AG09319 (cell line): ENCODE measurements at regions not wholly inside any gene's neighbourhood (a gene's known extent, or its start where the extent isn't known, plus 50 kb on each side); places are given as distances from the start of the nearest gene placed in this dataset.
"Not testable (repeated sequence)": the region's sequence is repeated elsewhere in the genome, so short reads cannot be mapped to it uniquely, and the experiment has no call there.

Experiments used
- DNase-seq: peaks from one replicate; pipeline ENCODE4 v3.0.0-alpha.2; 2010; ENCODE audit warnings: low read depth; ENCODE audit errors: extremely low read depth
- TF ChIP-seq, protein P1 (sequence below): IDR thresholded peaks from 2 replicates; pipeline ENCODE4 v1.5.1; 2011; ENCODE audit warnings: low read depth, mild to moderate bottlenecking, inconsistent platforms, low read length, moderate library complexity

DNA sequence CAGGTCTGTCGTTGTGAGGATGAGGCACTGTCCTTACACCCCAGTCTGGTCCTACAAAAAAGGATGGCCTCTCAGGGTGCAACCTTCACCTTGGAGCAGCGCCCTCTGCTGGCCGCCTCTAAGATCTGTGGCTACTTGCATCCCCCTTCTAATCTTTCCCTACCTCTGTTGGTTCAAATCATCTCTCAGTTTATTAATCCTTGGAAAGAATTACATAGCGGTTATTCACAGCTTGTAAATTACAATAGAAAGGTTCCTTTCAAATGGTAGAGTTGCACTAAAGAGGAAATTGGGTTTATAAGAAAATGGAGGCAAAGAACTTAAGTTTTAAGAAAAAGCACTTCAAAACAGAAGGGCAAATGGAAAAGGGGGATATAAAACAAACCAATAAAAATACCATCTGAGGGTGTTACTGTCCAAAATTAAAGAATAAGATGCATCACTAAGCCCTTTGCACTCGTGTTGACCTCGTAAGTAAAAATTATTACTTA, 102.0 kb upstream of the PLEKHM1 start:
- DNase-seq = not testable (repeated sequence)
- TF ChIP-seq, protein P1, sequence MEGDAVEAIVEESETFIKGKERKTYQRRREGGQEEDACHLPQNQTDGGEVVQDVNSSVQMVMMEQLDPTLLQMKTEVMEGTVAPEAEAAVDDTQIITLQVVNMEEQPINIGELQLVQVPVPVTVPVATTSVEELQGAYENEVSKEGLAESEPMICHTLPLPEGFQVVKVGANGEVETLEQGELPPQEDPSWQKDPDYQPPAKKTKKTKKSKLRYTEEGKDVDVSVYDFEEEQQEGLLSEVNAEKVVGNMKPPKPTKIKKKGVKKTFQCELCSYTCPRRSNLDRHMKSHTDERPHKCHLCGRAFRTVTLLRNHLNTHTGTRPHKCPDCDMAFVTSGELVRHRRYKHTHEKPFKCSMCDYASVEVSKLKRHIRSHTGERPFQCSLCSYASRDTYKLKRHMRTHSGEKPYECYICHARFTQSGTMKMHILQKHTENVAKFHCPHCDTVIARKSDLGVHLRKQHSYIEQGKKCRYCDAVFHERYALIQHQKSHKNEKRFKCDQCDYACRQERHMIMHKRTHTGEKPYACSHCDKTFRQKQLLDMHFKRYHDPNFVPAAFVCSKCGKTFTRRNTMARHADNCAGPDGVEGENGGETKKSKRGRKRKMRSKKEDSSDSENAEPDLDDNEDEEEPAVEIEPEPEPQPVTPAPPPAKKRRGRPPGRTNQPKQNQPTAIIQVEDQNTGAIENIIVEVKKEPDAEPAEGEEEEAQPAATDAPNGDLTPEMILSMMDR = peak; percentile 62

DNA sequence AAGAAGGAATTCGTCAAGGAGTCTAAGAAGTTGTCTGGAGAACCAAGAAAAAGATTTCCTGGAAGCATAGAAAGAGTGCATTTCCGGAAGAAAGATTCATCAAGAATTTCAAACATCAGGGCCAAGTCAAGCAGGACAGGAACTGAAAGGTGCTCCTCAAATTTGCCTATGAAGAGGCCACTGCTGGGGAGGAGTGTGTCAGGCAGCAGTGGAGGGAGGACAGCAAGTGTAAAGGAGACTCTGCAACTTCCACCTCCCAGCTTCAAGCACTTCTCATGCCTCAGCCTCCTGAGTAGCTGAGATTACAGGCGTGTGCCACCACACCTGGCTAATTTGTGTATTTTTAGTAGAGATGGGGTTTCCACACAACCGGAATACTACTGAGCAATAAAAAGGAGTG, 105.8 kb upstream of the PLEKHM1 start:
- not testable (repeated sequence) for DNase-seq

DNA sequence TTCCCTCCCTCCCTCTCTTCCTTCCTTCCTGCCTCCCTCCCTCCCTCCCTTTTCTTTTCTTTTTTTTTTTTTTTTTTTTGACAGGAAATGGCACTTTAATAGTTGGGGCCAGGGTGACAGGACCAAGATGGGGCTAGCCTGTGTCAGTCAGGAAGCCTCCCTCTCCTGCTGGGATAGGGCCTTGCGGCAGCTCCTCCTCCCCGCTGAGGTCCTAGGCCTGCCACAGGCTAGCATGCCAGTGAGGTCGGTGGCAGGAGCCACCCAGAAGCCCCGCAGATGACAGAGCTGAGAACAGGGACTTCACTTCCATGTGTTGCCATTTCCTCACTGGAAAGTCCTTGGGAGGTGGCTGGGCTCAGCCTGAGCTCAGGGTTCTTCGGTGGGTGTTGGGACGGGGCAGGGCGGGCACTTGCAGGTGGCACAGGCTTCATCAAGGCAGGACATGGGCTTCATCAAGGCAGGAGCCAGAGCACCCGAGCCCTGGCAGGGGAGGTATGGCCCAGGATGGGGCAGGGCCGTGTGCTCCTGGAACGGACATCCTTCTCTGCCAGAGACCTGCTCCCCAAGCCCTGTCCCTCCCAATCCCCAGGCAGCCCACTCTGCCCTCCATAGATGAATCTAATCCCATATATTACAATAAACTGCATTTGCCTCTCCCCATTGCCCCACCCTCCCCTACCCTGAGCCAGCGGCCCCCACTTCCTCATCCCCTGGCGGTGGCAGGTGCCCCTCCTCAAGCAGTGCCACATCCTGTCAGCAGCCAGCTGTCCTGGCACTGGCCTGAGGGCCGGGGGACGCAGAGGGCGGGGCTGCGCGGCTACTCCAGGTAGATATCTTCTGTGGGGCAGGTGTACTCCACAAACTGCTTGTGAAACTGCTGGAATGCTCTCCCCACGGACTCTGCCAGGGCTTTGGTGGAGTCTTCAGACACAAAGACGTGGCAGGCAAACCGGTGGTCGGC, 109.8 kb upstream of the PLEKHM1 start:
- DNase-seq = not testable (repeated sequence)

DNA sequence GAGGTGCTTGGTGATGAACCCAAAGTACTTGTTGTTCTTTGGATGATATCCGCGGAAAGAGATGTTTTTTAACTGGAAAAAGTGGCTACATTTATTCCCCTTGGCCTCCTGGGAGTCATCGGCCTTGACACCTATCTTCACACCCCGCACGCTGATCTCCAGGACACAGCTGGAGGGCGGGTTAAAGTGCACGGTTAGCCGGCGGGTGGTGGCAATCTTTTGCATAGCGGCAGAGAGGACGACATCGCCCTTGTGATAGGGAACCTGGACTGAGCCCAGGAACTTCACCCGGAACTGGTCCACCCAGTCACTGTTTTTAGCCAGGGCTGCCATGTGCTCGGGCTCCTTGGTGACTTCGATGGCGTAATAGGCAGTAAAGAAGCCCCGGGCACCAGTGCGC, 110.5 kb upstream of the PLEKHM1 start:
- DNase-seq = not testable (repeated sequence)

DNA sequence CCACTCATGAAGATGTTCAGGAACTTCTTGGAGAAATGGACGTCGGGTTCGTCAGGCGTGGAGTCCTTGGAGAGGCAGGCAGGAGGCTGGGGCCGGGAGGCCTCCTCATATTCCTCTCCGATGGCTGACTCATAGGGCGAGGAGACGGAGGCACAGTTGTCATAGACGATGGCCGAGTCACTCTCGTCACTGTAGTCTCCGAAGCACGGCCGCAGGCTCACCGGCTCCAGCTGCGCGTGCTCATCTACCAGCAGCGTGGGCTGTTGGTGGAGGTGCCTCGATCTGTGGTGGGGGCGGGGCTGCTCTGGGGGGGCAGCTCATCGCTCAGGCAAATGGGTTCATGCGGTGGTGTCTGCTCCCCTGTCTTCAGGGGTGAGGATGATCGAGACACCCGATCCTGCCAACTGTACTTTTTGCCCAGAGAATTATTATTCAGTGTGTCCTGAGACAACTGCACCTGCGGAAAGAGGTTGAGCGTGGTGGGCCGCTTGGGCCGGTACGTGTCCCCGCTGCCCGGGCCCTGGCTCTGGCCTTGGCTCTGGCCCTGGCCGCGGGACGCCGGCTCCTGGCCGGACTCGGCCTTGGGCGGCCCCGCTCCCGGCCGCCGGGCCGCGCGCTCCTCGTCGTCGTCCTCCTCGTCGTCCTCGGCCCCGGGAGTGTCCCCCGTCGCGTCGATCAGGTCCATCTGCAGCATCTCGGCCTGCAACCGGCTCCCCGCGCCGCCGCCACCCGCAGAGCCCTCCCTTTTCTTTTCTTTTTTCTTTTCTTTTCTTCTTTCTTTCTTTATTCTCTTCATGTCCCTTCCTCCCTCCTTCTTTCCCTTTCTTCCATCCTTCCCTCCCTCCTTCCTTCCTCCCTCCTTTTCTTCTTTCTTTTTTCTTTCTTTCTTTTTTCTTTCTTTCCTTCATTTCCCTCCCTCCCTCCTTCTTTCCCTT, 111.4 kb upstream of the PLEKHM1 start:
- DNase-seq = not testable (repeated sequence)

DNA sequence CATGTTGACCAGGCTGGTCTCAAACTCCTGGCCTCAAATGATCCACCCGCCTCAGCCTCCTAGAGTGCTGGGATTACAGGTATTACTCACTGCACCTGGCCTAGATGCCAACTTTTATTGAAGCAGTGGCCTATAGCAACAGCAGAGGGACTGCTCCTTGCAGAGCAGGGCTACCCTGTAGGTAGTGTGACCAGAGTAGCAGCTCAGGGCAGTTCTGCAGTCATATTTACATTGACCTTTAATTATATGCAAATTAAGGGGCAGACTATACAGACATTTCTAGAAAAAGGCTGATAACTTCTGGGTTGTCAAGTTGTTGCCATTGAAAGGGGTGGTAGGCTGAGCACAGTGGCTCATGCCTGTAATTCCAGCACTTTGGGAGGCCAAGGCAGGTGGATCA, 115.2 kb upstream of the PLEKHM1 start:
- DNase-seq = not testable (repeated sequence)

DNA sequence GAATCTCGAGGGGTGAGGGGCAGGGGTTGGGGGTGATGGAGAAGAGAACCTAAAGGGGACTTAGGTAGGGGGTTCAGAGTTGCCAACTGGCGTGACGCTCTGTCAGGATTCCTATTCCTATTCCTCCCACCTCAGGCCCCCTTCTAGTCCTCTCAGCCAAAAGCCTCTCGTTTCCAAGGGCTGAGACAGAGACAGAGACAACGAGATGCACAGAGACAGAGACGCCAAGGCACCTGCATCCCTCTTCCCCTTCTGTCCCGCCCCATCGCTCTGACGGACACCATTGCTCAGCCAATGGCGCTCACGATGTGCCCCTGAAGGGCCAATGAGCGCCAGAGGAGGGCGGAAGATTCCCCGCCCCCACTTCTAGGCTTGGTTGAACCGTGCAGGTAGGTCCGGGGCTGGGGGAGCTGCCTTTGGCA, 129.5 kb upstream of the PLEKHM1 start:
- not testable (repeated sequence) for DNase-seq

DNA sequence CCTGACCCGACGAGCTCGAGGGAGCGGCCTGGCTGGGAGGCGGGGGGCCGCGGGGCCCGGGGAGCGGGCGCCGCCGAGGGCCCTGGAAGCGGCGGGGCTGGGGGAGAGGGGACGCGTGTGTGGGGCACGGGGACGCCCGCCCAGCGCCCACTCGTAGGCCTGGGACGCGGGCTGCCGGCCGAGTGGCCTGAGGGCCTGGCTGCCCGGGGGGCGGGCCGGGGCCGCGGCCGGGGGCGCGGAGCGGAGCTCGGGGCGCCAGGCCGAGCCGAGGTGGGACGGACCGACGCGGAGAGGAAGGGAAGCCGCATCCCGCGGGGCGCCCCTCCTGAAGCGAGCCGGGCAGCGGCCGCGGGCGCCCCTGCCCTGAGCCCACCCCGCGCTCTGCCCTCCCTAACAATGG, 129.9 kb upstream of the PLEKHM1 start:
- DNase-seq = not testable (repeated sequence)

DNA sequence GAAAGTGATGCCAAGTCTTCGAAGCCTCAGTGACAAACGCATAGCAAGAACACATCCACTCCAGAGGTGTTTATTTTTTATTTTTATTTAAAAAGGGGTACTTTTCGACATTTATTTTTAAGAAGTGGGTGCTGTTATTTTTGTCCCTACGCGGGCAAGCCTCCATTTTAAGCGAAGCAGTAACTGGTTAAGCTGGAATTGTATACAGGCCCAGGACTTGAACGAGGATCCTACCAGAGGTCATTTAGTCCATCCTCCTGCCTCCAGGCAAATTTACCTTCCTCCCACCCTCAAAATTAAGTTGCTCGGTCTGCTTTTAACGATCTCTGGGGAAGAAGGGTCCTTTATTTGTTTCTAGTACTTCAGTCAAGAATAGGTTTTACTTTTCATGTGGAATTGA, 130.6 kb upstream of the PLEKHM1 start:
- not testable (repeated sequence) for DNase-seq

DNA sequence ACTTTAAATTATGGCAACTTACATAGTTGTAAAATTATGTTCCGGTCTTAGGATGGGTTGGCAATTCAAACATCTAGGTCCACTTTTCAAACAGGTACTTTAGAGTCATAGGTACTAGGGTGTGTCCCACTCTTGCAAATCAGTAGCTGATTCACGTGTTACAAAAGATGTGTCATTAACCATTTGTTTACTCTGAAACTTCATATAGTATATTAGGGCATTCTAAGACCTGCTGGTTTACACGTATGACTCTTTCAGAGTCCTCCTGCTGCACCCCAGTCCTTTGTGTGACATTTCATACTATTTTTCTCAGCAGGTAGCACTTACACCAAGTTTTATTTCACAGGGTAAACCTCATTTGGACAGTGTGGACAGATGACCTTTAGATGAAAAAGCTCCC, 131.8 kb upstream of the PLEKHM1 start:
- DNase-seq = not testable (repeated sequence)

DNA sequence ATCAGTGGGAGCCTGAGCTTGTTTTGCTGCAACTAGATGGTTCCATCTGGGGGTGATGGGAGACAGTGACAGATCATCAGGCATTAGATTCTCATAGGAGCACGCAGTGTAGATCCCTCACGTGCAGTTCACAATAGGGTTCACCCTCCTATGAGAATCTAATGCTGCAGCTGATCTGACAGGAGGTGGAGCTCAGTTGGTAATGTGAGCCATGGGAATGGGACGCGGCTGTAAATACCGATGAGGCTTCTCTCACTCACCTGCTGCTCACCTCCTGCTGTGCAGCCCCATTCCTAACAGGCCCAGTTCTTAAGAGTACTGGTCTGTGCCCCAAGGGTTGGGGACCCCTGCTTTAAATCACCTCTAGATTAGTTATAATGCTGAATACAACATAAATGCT, 137.5 kb upstream of the PLEKHM1 start:
- TF ChIP-seq, protein P1 = no peak
- no peak for DNase-seq

DNA sequence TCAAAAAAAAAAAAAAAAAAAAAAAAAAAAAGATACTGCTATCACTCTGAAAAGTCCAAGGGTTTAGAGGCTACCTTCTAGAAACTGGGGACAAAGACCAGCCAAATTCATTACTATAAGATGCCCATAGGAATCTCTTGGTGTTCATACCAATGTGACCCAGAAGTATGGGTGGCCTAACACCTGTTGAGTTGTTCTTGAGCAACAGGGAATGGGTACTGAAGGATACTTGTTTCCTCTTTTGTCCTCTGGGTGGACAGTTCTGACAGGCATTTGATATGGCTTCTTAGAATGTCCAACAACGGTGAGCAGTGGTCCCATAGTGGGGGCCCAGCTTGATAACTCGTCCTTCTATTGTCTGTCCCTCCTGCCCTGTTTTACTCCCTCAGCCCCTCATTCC, 141.4 kb upstream of the PLEKHM1 start:
- DNase-seq = no peak
- TF ChIP-seq, protein P1 = no peak
